ENCODE measurements at regions not wholly inside any gene's neighbourhood (a gene's known extent, or its start where the extent isn't known, plus 50 kb on each side); places are given as distances from the start of the nearest gene placed in this dataset.

DNA sequence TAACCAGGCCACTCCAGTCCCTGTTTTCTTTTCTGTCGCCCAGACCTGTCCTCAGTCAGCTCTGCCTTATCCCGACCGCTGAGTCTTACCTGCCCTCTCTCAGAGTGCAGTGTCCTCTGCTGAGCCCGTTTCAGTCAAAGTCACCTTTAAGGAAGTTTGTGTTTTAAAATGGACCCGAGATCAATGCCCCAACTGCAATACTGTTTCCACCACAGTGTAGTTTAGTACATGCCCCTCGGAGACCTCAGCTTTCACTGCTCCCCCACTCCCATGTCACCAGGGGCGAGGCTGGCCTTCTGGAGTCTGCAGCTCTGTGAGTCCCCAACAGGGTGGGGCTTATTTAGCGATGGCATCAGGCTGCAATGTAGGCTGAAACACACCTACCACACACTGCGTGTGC lies 248.4 kb upstream of the TSHZ3 start:
- no peaks in the 10 kb centered on the region for H3K27me3 ChIP-seq
- H3K4me1 ChIP-seq, result no peaks in the 10 kb centered on the region
- TF ChIP-seq, protein P1, sequence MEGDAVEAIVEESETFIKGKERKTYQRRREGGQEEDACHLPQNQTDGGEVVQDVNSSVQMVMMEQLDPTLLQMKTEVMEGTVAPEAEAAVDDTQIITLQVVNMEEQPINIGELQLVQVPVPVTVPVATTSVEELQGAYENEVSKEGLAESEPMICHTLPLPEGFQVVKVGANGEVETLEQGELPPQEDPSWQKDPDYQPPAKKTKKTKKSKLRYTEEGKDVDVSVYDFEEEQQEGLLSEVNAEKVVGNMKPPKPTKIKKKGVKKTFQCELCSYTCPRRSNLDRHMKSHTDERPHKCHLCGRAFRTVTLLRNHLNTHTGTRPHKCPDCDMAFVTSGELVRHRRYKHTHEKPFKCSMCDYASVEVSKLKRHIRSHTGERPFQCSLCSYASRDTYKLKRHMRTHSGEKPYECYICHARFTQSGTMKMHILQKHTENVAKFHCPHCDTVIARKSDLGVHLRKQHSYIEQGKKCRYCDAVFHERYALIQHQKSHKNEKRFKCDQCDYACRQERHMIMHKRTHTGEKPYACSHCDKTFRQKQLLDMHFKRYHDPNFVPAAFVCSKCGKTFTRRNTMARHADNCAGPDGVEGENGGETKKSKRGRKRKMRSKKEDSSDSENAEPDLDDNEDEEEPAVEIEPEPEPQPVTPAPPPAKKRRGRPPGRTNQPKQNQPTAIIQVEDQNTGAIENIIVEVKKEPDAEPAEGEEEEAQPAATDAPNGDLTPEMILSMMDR (IDR thresholded peaks at IDR 0.05), result no peak
- no peak for TF ChIP-seq POLR2AphosphoS5 (IDR thresholded peaks at IDR 0.05)
- TF ChIP-seq EP300 (IDR thresholded peaks at IDR 0.05), result no peak
- no peak for TF ChIP-seq POLR2A (IDR thresholded peaks at IDR 0.05; ENCODE audit: low read depth)
- DNase-seq (ENCODE audit: extremely low spot score), result no peak
- no peaks in the 10 kb centered on the region for H3K36me3 ChIP-seq
- no peak overlapping the region for H3K27ac ChIP-seq (replicated peaks in 1 of 4)
- intact Hi-C loops (cut with DNase I), result no loop called here
- H3K4me3 ChIP-seq, result no peak overlapping the region
- 96% methylated on average over 9 of the region's 9 CpGs for WGBS
- no peaks in the 10 kb centered on the region for H3K9me3 ChIP-seq

DNA sequence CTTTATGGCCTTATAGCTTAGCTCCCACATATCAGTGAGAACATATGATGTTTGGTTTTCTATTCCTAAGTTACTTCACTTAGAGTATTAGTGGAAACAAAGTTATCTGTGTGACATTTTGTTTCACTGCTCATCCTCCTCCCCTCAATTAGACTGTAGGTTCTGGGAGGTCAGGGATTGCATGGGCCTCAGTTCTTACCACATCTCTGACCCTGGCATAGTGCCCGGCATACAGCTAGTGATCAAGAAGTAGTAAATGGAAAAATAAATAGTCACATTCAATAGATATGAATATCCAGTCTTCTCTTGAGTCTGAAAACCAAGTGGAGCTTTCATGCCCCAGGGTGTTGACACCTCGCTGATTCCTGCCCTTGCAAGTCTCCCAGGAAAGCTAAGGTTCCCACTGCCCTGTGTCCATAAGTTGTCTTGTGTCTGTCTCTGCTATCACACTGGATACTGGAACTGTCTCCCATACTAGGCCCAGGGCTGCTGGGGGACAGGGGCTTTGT lies 249.5 kb upstream of the TSHZ3 start:
- no peaks in the 10 kb centered on the region for H3K27me3 ChIP-seq
- DNase-seq (ENCODE audit: extremely low spot score), result no peak
- no peaks in the 10 kb centered on the region for H3K4me1 ChIP-seq
- H3K4me3 ChIP-seq, result no peak overlapping the region
- 100% methylated on average over 2 of the region's 2 CpGs for WGBS
- intact Hi-C loops (cut with DNase I), result no loop called here
- no peaks in the 10 kb centered on the region for H3K9me3 ChIP-seq
- no peak for TF ChIP-seq POLR2AphosphoS5 (IDR thresholded peaks at IDR 0.05)
- no peak for TF ChIP-seq POLR2A (IDR thresholded peaks at IDR 0.05; ENCODE audit: low read depth)
- no peak for TF ChIP-seq EP300 (IDR thresholded peaks at IDR 0.05)
- TF ChIP-seq, protein P1 (IDR thresholded peaks at IDR 0.05), result no peak
- no peaks in the 10 kb centered on the region for H3K36me3 ChIP-seq
- H3K27ac ChIP-seq (replicated peaks in 1 of 4), result no peak overlapping the region

DNA sequence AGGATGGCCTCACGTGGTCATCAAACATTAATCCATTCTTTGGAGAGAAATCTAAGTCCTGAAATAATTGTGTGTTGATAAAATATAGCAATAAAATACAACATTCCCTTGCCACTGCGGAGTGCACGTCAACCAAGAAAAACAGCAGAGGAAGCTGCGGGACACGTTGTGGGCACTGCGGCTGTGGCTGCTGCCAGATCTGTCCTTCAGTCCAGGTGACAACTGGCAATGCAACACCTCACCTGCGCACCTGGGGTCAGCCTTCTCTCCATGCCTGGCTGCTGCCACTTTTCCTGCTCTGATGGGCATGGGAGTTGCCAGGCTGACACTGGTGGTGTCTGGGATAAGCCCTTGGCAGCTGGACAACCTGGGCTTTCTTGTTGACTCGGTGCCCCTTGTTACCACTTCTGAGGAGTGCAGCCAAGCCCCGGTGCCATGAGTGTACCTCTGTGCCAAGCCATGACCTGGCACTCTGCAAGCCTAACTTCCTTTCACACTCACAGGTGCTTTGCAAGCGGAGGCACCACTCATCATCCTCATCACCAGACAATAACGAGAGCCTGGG lies 251.6 kb upstream of the TSHZ3 start:
- Histone ChIP-seq H3K9me3 (no peaks in the 10 kb centered on the region), H3K4me1 (no peaks in the 10 kb centered on the region), H3K4me3 (no peak overlapping the region), H3K27me3 (no peaks in the 10 kb centered on the region), H3K36me3 (no peaks in the 10 kb centered on the region), H3K27ac (replicated peaks in 1 of 4) (no peak overlapping the region)
- intact Hi-C loops (cut with DNase I), result no loop called here
- WGBS, result 94% methylated on average over 10 of the region's 11 CpGs
- TF ChIP-seq POLR2AphosphoS5 (IDR thresholded peaks at IDR 0.05), result no peak
- TF ChIP-seq POLR2A (IDR thresholded peaks at IDR 0.05; ENCODE audit: low read depth), result no peak
- TF ChIP-seq, protein P1 (IDR thresholded peaks at IDR 0.05), result no peak
- TF ChIP-seq EP300 (IDR thresholded peaks at IDR 0.05), result no peak
- DNase-seq (ENCODE audit: extremely low spot score), result no peak

DNA sequence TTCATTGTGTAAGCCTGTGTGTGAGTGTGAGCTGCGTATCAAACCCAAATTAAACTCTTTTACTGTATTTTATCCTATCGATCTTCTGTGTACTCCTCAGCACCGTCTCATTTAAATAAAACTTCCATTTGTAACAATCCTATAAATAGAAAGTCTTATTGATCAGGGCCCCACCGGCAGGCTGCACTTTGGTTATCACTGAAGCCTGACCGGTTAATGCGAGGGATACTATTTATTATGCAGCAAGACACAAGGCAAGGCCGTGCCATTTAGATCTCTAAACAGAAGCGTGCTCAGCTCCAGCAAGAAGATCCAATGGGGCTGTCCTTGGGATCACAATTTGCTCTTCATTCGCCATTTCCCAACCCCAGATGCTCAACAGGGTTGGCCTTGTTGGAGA lies 252.6 kb upstream of the TSHZ3 start:
- Histone ChIP-seq H3K4me3 (no peak overlapping the region), H3K27me3 (no peaks in the 10 kb centered on the region), H3K9me3 (no peaks in the 10 kb centered on the region), H3K4me1 (no peaks in the 10 kb centered on the region), H3K27ac (replicated peaks in 1 of 4) (no peak overlapping the region), H3K36me3 (no peaks in the 10 kb centered on the region)
- no peak for DNase-seq (ENCODE audit: extremely low spot score)
- intact Hi-C loops (cut with DNase I), result no loop called here
- WGBS, result 84% methylated on average over 9 of the region's 9 CpGs
- no peak for TF ChIP-seq POLR2A (IDR thresholded peaks at IDR 0.05; ENCODE audit: low read depth)
- TF ChIP-seq EP300 (IDR thresholded peaks at IDR 0.05), result no peak
- no peak for TF ChIP-seq POLR2AphosphoS5 (IDR thresholded peaks at IDR 0.05)
- TF ChIP-seq, protein P1 (IDR thresholded peaks at IDR 0.05), result no peak

DNA sequence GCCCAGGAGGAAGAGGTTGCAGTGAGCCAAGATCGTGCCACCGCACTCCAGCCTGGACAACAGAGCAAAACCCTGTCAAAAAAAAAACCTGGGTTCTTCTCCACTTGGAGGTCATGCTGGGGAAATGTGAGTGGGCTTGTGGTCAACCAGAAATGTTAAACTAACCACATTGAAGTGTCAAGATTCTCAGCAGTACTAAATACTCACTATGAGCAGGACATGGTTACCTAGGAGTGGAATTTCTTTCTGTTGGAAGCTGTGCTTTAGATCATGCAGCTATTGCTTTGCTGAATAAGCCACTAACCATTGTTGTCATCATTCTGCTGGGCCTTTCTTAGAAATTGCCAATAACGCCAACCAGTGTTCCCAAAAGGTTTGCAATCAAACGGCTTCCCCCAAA lies 253.3 kb upstream of the TSHZ3 start:
- Histone ChIP-seq H3K4me1 (no peaks in the 10 kb centered on the region), H3K4me3 (no peak overlapping the region), H3K36me3 (no peaks in the 10 kb centered on the region), H3K9me3 (no peaks in the 10 kb centered on the region), H3K27me3 (no peaks in the 10 kb centered on the region), H3K27ac (replicated peaks in 1 of 4) (no peak overlapping the region)
- WGBS, result 100% methylated on average over 4 of the region's 4 CpGs
- TF ChIP-seq, protein P1 (IDR thresholded peaks at IDR 0.05), result no peak
- no peak for TF ChIP-seq POLR2AphosphoS5 (IDR thresholded peaks at IDR 0.05)
- no peak for TF ChIP-seq EP300 (IDR thresholded peaks at IDR 0.05)
- no peak for TF ChIP-seq POLR2A (IDR thresholded peaks at IDR 0.05; ENCODE audit: low read depth)
- no peak for DNase-seq (ENCODE audit: extremely low spot score)
- intact Hi-C loops (cut with DNase I), result no loop called here

All from esophagus muscularis mucosa (tissue), 4 donors.